ENCODE measurements at regions not wholly inside any gene's neighbourhood (a gene's known extent, or its start where the extent isn't known, plus 50 kb on each side); places are given as distances from the start of the nearest gene placed in this dataset.
"Not testable (repeated sequence)": the region's sequence is repeated elsewhere in the genome, so short reads cannot be mapped to it uniquely, and the experiment has no call there.

DNA sequence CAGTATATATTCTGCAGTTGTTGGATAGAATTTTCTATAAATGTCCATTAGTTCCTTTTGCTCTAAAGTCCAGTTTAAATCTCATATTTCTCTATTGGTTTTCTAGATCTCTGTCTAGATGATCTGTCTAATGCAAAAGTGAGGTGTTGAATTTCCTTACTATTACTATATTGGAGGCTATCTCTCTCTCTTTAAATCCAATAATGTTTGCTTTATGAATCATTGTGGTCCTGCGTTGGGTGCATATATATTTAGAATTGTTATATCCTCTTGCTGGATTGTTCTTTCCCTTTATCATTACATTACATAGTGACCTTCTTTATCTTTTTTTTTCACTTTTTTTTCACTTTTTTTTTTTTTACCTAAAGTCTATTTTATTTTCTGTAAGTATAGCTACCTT is 208.5 kb upstream of the ASCC3 start:
- no peak for DNase-seq
- Histone ChIP-seq H4K20me1 (ENCODE audit: insufficient read depth, low read depth, low read length) (no peaks in the 10 kb centered on the region), H2AFZ (ENCODE audit: low read length) (no peak overlapping the region), H3K9ac (ENCODE audit: low read length) (no peak overlapping the region), H3K27ac (ENCODE audit: low read length) (no peak overlapping the region), H3K4me1 (ENCODE audit: low read length) (no peaks in the 10 kb centered on the region), H3K79me2 (ENCODE audit: low read length) (no peaks in the 10 kb centered on the region), H3K36me3 (ENCODE audit: insufficient read depth, low read length) (no peaks in the 10 kb centered on the region), H3K27me3 (ENCODE audit: low read length) (no peaks in the 10 kb centered on the region), H3K4me2 (ENCODE audit: low read depth, low read length, poor library complexity, severe bottlenecking) (no peak overlapping the region), H3K9me2 (replicated peaks; ENCODE audit: insufficient read depth, low read length) (no peaks in the 10 kb centered on the region), H3K9me3 (ENCODE audit: low read length) (peaks cover 12% of the 10 kb centered on the region), H3K4me3 (ENCODE audit: low read length) (no peak overlapping the region)

- no peaks in the 10 kb centered on the region for H4K20me1 ChIP-seq (ENCODE audit: insufficient read depth, low read depth, low read length)
- H3K4me1 ChIP-seq (ENCODE audit: low read length), result no peaks in the 10 kb centered on the region
- DNase-seq, result no peak
- H3K9ac ChIP-seq (ENCODE audit: low read length), result no peak overlapping the region
- no peaks in the 10 kb centered on the region for H3K36me3 ChIP-seq (ENCODE audit: insufficient read depth, low read length)
- H3K9me3 ChIP-seq (ENCODE audit: low read length), result peaks cover 12% of the 10 kb centered on the region
- no peaks in the 10 kb centered on the region for H3K9me2 ChIP-seq (replicated peaks; ENCODE audit: insufficient read depth, low read length)
- H3K27me3 ChIP-seq (ENCODE audit: low read length), result no peaks in the 10 kb centered on the region
- H3K27ac ChIP-seq (ENCODE audit: low read length), result no peak overlapping the region
- H3K79me2 ChIP-seq (ENCODE audit: low read length), result no peaks in the 10 kb centered on the region
- no peak overlapping the region for H2AFZ ChIP-seq (ENCODE audit: low read length)
- H3K4me3 ChIP-seq (ENCODE audit: low read length), result no peak overlapping the region
- H3K4me2 ChIP-seq (ENCODE audit: low read depth, low read length, poor library complexity, severe bottlenecking), result no peak overlapping the region
Measured at GRCh38 chr6:101090281-101090680, 209.2 kb upstream of the ASCC3 start.

GRCh38 chr6:101098605-101099004 is 217.5 kb upstream of the ASCC3 start:
- H3K9me2 ChIP-seq (replicated peaks; ENCODE audit: insufficient read depth, low read length); H3K9me3 ChIP-seq (ENCODE audit: low read length); H3K27ac ChIP-seq (ENCODE audit: low read length); DNase-seq; H3K36me3 ChIP-seq (ENCODE audit: insufficient read depth, low read length); H3K27me3 ChIP-seq (ENCODE audit: low read length); H3K4me3 ChIP-seq (ENCODE audit: low read length); H2AFZ ChIP-seq (ENCODE audit: low read length); H3K79me2 ChIP-seq (ENCODE audit: low read length); H4K20me1 ChIP-seq (ENCODE audit: insufficient read depth, low read depth, low read length); H3K9ac ChIP-seq (ENCODE audit: low read length); H3K4me2 ChIP-seq (ENCODE audit: low read depth, low read length, poor library complexity, severe bottlenecking); H3K4me1 ChIP-seq (ENCODE audit: low read length): not testable (repeated sequence)

DNA sequence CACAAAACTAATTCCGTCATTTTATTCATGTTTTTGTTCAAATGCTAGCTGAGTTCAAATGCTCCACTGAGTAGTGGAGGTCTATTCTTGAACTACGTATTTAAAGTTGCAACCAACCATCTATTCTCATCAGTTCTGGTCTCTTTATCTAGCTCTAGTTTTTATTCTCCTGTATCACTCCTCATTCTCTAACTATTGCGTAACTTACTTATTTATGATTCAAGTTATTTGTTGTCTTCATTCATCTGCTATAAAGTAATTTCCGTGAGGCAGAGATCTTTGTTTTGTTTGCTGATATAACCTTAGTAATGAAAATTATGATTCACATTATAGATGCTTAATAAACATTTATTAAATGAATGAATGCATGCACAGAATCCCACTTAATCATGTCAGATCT is 221.6 kb upstream of the ASCC3 start:
- Histone ChIP-seq H3K4me1 (ENCODE audit: low read length) (no peaks in the 10 kb centered on the region), H3K9ac (ENCODE audit: low read length) (no peak overlapping the region), H4K20me1 (ENCODE audit: insufficient read depth, low read depth, low read length) (no peaks in the 10 kb centered on the region), H3K27ac (ENCODE audit: low read length) (no peak overlapping the region), H3K36me3 (ENCODE audit: insufficient read depth, low read length) (no peaks in the 10 kb centered on the region), H3K79me2 (ENCODE audit: low read length) (no peaks in the 10 kb centered on the region), H3K9me2 (replicated peaks; ENCODE audit: insufficient read depth, low read length) (no peaks in the 10 kb centered on the region), H3K9me3 (ENCODE audit: low read length) (no peaks in the 10 kb centered on the region), H3K27me3 (ENCODE audit: low read length) (no peaks in the 10 kb centered on the region), H2AFZ (ENCODE audit: low read length) (no peak overlapping the region), H3K4me2 (ENCODE audit: low read depth, low read length, poor library complexity, severe bottlenecking) (no peak overlapping the region), H3K4me3 (ENCODE audit: low read length) (no peak overlapping the region)
- no peak for DNase-seq

DNA sequence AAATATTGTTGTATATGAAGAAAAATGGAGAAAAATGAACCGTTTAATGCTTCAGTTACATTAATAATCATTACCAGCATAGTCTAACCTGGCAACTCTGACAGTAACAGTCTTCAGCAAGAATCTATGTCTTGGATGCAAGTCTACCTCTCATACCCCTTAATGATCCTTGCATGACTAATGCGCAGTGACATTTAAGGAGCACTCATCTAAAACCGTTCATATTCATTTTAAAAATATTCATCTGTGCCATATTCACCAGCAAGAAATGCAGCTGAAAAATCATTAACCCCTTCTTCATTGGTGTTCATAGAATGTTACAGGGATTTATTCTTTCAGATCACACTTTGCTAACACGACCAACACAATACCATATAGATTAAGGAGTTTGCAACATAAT is 227.2 kb upstream of the ASCC3 start:
- H3K9ac ChIP-seq (ENCODE audit: low read length), result no peak overlapping the region
- H3K4me3 ChIP-seq (ENCODE audit: low read length), result no peak overlapping the region
- no peaks in the 10 kb centered on the region for H3K9me2 ChIP-seq (replicated peaks; ENCODE audit: insufficient read depth, low read length)
- no peaks in the 10 kb centered on the region for H3K79me2 ChIP-seq (ENCODE audit: low read length)
- H3K36me3 ChIP-seq (ENCODE audit: insufficient read depth, low read length), result no peaks in the 10 kb centered on the region
- H3K27ac ChIP-seq (ENCODE audit: low read length), result no peak overlapping the region
- H3K9me3 ChIP-seq (ENCODE audit: low read length), result no peaks in the 10 kb centered on the region
- no peak overlapping the region for H3K4me2 ChIP-seq (ENCODE audit: low read depth, low read length, poor library complexity, severe bottlenecking)
- H2AFZ ChIP-seq (ENCODE audit: low read length), result no peak overlapping the region
- H3K4me1 ChIP-seq (ENCODE audit: low read length), result no peaks in the 10 kb centered on the region
- DNase-seq, result no peak
- H4K20me1 ChIP-seq (ENCODE audit: insufficient read depth, low read depth, low read length), result no peaks in the 10 kb centered on the region
- H3K27me3 ChIP-seq (ENCODE audit: low read length), result no peaks in the 10 kb centered on the region

DNA sequence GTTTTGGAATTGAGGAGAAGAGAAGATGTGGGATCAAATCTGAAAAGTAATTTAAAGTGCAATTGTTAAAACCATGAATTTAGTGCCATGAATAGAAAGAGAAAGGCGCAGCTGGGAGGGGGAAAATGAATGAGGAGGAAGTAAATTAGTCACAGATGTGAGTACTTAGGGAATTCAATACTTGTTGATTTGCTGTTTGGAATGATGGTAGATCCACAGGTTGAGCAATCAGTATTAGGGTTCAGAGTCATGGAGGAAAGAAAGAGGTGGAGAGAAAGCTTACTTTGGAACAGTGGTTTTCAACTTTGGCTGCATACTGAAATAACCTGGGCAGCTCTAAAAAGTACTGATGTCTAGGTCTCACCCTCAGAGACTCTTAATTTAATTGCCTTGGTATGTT is 229.7 kb upstream of the ASCC3 start:
- H3K4me2 ChIP-seq (ENCODE audit: low read depth, low read length, poor library complexity, severe bottlenecking), result no peak overlapping the region
- no peak for DNase-seq
- no peaks in the 10 kb centered on the region for H3K79me2 ChIP-seq (ENCODE audit: low read length)
- no peaks in the 10 kb centered on the region for H3K36me3 ChIP-seq (ENCODE audit: insufficient read depth, low read length)
- H3K27ac ChIP-seq (ENCODE audit: low read length), result no peak overlapping the region
- H3K9me3 ChIP-seq (ENCODE audit: low read length), result no peaks in the 10 kb centered on the region
- H3K4me1 ChIP-seq (ENCODE audit: low read length), result no peaks in the 10 kb centered on the region
- no peaks in the 10 kb centered on the region for H3K27me3 ChIP-seq (ENCODE audit: low read length)
- no peaks in the 10 kb centered on the region for H3K9me2 ChIP-seq (replicated peaks; ENCODE audit: insufficient read depth, low read length)
- H2AFZ ChIP-seq (ENCODE audit: low read length), result no peak overlapping the region
- H3K4me3 ChIP-seq (ENCODE audit: low read length), result no peak overlapping the region
- no peak overlapping the region for H3K9ac ChIP-seq (ENCODE audit: low read length)
- no peaks in the 10 kb centered on the region for H4K20me1 ChIP-seq (ENCODE audit: insufficient read depth, low read depth, low read length)

DNA sequence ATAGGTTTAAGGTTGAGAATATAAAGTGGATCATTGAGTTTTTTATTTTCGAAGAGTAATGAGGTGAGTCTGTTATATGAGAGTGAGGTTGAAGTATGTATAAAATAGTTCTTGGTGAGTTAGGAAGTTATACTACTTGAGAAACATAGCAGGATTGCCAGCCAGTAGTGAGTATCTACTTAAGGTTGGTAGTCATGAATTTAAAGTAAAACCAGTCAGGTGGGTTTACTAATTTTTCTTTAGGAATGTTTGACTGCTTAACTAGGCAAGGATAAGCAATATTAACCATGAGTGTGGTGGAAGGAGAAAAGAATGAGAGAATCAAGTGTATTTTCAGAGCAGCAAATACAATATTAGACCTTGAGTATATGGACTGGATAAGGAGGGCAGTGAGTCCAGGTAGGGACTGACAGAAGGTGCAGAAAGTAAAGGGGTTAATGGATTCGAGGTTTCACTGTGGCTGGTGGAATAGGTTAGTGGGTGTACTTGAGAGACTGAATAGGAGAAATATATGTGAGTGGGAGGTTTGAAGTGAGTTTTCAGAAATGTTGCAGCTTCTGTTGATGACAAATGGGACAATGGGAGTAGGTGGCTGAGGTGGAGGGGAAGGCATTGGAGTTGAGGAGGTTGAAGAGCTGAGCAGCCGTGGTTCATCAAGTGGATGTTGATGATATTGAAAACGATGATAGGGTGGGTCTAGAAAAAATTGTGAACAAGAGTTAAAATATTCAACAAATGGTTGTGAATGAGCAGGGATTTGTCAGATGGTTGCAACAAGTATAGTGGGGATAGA is 232.5 kb upstream of the ASCC3 start:
- no peak for DNase-seq

GRCh38 chr6:101114703-101115102 is 233.6 kb upstream of the ASCC3 start:
- Histone ChIP-seq H3K9ac (ENCODE audit: low read length) (no peak overlapping the region), H3K4me2 (ENCODE audit: low read depth, low read length, poor library complexity, severe bottlenecking) (no peak overlapping the region), H2AFZ (ENCODE audit: low read length) (no peak overlapping the region), H4K20me1 (ENCODE audit: insufficient read depth, low read depth, low read length) (no peaks in the 10 kb centered on the region), H3K9me3 (ENCODE audit: low read length) (no peaks in the 10 kb centered on the region), H3K9me2 (replicated peaks; ENCODE audit: insufficient read depth, low read length) (no peaks in the 10 kb centered on the region), H3K79me2 (ENCODE audit: low read length) (no peaks in the 10 kb centered on the region), H3K4me3 (ENCODE audit: low read length) (no peak overlapping the region), H3K27ac (ENCODE audit: low read length) (no peak overlapping the region), H3K4me1 (ENCODE audit: low read length) (no peaks in the 10 kb centered on the region), H3K36me3 (ENCODE audit: insufficient read depth, low read length) (no peaks in the 10 kb centered on the region), H3K27me3 (ENCODE audit: low read length) (no peaks in the 10 kb centered on the region)
- DNase-seq, result peak; percentile 63

More for the DNA sequence above, 232.5 kb upstream of the ASCC3 start:
- Histone ChIP-seq H3K27me3 (ENCODE audit: low read length) (no peaks in the 10 kb centered on the region), H3K9me3 (ENCODE audit: low read length) (no peaks in the 10 kb centered on the region), H2AFZ (ENCODE audit: low read length) (no peak overlapping the region), H3K36me3 (ENCODE audit: insufficient read depth, low read length) (no peaks in the 10 kb centered on the region), H4K20me1 (ENCODE audit: insufficient read depth, low read depth, low read length) (no peaks in the 10 kb centered on the region), H3K9ac (ENCODE audit: low read length) (no peak overlapping the region), H3K27ac (ENCODE audit: low read length) (no peak overlapping the region), H3K79me2 (ENCODE audit: low read length) (no peaks in the 10 kb centered on the region), H3K4me1 (ENCODE audit: low read length) (no peaks in the 10 kb centered on the region), H3K4me2 (ENCODE audit: low read depth, low read length, poor library complexity, severe bottlenecking) (no peak overlapping the region), H3K4me3 (ENCODE audit: low read length) (no peak overlapping the region), H3K9me2 (replicated peaks; ENCODE audit: insufficient read depth, low read length) (no peaks in the 10 kb centered on the region)

Data from Karpas-422 (cell line).